Ureter (tissue), 1 donor: ENCODE measurements at regions not wholly inside any gene's neighbourhood (a gene's known extent, or its start where the extent isn't known, plus 50 kb on each side); places are given as distances from the start of the nearest gene placed in this dataset.
"Not testable (repeated sequence)": the region's sequence is repeated elsewhere in the genome, so short reads cannot be mapped to it uniquely, and the experiment has no call there.

ENCODE experiments used
- DNase-seq: peaks from one replicate; pipeline ENCODE4 v3.0.0-alpha.2; 2020; ENCODE audit warnings: low spot score
- donor health status: DM: yes; HTN: yes; CAD: no.

DNA sequence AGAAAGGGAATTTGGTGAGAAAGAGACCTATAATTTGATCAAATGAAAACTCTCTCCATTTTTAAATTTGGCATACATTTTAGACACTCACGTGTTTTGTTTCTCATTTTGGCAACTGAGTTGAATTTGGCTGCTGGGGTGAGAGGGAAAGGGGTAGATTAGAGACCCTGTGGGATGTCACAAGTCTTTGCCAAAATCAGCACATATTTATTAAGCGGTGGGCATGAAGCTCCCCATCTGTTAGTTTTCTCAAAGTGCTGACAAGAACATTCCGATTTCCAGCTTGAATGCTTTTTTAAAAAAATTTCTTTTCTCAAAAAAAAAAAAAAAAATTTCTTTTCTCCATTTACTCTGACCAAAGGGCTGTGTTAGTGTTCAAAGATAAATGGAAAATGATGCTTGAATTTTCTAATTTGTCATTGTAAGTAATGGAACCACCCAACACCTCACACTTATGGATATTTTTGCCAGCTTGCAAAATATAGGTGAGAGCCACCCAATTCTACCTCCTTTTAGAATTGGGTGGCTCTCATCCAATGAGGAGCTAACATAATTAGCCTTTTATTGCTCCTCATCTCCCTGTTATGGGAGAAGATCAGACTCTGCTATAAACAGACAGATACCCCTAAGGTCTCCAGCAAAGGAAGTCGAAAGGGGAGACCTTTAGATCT, 222.9 kb upstream of the FN1 start:
- no peak for DNase-seq

DNA sequence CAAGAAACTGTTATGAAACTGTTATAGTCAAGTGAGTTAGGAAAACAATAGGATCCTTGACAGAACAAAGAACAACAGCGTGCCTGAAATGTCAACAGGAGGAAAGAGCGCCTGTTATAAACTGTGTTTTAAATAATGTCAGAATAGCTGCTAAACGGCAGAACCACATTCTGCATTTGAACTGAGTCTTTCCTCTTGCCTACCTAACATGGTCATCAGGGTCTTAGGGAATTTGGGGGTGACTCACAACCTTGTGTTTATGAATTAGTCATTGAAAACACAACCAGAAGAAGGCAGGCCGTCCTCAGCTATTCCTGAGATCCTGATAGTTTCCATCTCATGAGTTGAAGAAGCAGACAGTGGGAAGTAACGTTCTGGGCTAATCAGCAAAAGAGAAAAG, 222.0 kb upstream of the FN1 start:
- no peak for DNase-seq

GRCh38 chr2:215654148-215654819, 218.4 kb upstream of the FN1 start:
- DNase-seq = no peak

DNA sequence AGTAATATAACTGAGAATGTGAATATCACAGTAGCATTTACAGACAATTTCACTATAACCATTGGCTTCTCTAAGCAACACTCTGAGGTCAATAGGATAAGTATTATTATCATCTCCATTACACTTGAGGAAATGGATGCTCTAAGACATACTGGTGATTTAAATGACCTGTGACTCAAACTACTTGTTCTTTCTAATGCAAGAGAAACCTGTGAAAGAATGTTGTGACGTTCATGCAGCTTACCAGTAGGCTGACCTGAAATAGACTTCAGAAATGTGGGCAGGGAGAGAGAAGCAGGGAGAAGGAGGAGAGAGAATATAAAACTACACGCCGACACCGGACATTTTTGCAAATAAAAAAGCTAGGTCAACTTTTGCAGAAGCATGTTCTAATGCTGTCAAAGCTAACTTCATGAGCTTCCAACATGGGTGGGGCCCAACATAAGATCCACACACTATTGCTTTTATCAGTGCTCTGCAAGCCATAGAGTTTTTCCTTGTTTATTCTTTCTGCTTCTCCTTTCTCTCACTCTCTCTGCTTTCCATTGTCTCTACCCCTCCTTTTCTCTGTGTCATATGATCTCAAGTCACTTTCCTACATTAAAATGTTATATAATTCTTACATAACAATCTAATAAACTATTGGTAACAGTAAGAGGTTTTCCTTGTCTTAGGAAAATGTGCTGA, 217.6 kb upstream of the FN1 start:
- DNase-seq = no peak

DNA sequence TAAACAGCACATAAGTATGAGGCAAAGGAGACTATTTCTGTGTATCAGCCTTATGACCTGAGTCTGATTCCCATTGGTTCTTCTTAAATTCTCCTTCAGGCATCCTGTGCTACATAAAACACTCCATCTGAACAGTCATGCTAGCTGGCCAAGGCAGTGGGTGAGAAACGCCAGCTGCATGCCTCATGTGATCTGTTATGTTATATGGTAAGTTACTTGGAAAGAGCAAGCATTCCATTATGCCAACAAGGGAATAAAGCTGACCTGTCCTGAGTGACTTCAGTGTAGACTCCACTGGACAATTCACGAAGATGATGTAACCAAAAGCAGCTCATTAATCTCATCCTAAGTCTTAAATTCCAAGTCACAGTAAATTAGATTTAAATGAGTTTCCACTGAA, 216.5 kb upstream of the FN1 start:
- DNase-seq = no peak

- DNase-seq = no peak
These were observed 215.5 kb upstream of the FN1 start for GRCh38 chr2:215651412-215651811.

DNA sequence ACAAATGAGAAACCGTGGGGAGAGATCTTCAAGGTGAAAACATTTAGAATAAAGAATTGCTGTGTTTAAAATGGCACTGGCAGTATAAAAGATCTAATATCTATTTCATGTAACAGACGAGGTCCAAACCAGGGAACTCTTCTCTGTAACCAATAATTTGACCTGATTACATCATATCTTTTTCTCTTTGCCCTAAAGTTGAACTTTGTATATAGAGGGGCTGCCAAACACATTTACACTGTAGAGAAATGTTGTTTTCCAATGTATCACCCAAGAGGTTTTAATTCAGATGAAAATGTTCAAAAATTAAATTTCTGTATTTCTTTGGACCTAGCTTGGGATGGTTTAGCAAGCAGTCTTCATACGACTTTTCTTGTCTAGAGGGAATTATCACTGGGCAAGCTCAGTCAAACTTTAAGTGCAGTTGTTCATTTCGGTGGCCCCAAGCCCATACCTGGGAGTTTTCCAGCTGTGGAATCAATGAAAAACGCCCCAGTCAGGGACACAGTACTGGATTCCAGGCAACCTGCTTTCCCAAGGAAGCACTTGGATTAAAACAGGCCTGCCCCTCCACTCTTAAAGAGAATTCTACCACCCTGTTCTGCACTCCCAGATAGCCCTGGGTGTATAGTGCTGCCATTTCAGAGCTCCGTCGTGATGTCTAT, 208.5 kb upstream of the FN1 start:
- no peak for DNase-seq

- no peak for DNase-seq
These were observed 202.8 kb upstream of the FN1 start for GRCh38 chr2:215638687-215639086.

DNA sequence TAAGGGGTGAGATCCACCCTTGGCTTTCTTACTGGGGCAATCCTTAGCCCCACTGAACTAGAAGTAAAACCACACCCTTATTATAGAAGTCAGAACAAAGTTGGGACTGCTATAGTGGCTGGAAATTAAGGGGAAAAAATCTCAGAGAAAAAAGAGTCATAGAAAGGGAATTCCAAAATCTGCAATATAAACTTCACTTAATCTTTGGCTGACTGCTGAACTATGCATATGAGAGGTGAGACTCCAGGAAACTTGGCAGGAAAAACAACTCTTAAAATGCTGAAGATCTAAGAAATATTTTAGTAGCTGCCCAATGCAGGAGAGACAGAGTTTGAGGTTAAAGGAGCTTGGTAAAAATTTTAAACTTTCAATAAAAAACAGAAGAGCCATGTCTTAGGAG, 201.8 kb upstream of the FN1 start:
- no peak for DNase-seq

- no peak for DNase-seq
These were observed 200.9 kb upstream of the FN1 start for GRCh38 chr2:215636816-215637215.

- no peak for DNase-seq
These were observed 199.9 kb upstream of the FN1 start for GRCh38 chr2:215635788-215636139.

- no peak for DNase-seq
These were observed 199.4 kb upstream of the FN1 start for GRCh38 chr2:215635071-215635787.

DNA sequence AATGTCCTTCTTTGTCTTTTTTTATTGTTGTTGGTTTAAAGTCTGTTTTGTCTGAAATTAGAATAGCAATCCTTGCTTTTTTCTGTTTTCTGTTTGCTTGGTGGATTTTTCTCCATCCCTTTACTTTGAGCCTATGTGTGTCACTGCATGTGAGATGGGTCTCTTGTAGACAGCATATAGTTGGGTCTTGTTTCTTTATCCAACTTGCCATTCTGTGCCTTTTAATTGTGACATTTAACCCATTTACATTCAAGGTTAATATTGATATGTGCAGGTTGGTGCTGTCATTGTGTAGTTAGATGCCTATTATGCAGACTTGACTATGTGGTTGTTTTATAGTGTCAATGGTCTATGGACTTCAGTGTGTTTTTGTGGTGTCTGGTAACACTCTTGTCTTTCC, 197.5 kb upstream of the FN1 start:
- no peak for DNase-seq

DNA sequence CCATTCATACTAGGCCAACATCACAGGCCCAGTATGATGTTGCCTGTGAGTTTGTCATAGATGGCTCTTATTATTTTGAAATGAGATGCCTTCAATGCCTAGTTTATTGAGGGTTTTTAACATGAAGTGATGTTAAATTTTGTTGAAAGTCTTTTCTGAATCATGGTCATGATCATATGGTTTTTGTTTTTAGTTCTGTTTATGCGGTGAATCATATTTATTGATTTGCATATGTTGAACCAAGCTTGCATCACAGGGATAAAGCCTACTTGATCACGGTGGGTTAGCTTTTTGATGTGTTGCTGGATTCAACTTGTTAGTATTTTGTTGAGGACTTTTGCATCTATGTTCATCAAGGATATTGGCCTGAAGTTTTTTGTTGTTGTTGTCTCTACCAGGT, 195.8 kb upstream of the FN1 start:
- no peak for DNase-seq

GRCh38 chr2:215630796-215631195, 194.9 kb upstream of the FN1 start:
- not testable (repeated sequence) for DNase-seq

GRCh38 chr2:215627771-215628170, 191.9 kb upstream of the FN1 start:
- no peak for DNase-seq

DNA sequence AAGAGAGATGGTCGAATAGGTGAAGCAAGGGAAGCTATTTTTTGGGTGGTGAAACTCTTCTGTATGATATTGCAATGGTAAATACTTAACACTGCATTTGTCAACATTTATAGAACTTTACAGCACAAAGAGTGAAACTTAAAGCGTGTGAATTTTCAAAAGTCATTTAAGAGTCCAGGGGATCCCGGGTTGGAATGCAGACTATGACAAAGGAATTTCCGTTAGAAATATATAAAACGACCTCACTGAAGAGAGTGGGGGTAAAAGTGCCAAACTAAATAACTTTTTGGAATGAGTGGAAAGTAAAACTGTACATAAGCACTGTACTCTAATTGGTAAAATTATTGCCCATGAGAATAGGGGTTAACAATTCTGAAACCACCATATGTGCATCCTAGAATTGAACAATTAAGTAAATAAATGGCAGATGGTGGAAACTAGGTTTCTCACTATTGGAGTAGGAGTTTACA, 191.0 kb upstream of the FN1 start:
- no peak for DNase-seq

DNA sequence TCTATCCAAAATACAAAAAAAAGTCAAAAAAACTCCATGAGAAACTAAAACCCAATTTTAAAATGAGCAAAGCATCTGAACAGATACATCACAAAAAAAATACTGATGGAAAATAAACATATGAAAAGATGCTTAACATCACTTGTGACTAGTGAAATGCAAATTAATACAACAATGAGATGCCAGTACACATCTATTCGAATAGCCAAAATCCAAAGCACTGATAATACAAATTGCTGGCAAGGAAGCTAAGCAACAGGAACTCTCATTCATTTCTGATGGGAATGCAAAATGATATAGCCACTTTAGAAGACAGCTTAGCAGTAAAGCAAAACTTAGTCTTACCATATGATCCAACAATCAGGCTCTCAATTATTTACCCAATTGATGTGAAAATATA, 190.2 kb upstream of the FN1 start:
- no peak for DNase-seq

GRCh38 chr2:215625207-215625606, 189.3 kb upstream of the FN1 start:
- no peak for DNase-seq

DNA sequence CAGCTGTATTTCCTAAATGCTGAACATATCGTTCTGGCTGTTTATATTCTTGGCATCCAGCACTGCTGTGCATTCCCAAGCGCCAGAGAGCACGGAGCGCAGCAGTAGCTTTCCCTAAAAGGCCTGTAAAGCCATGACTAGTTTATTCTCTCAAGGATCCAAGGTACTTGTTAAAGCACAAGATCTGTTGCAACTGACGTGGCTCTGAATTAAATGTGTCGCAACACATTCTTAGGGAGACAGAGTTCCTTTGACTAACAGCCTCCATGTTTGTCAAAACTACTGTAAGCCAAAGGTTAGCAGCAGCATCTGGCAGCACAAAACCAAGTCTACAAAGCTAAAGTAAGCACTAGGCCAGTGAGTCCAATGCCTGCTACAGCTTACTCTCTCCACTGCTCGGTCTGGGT, 188.6 kb upstream of the FN1 start:
- DNase-seq = no peak

DNA sequence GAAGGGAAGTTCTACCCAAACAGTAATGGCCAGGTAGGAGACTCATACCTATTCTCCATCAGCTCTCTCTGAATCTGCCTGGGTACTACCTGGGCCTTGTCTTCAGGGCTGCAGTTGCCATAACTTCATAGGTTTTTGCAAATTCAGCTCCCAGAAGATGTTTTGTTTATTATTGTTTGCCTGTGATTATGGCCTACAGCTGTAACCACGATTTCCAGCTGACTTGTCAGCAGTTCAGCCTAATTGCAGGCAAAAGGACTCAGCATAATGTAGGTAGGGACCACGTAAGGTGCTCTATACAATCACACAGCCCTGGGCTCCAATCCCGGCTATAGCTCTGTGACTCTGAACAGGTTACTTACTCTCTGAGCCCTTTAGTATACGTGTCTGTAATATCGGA, 187.0 kb upstream of the FN1 start:
- no peak for DNase-seq

DNA sequence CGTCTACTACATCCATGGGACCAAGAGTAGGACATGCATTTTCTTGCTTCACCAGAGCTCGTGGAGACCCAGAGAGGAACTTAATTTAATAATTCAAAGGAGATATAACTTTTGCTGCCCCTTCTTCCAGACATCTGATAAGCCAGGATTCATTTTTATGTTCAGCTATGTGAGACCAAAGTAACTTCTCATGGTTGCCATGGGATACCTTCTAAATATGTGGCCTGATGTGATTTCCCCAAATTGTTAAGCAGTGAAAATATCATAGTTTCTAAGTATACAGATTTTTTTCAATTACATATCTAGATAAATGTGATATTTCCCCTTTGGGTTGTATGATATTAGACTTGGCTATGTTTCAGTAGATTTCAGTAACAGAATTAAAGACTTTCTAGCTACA, 185.5 kb upstream of the FN1 start:
- no peak for DNase-seq
